H1 (cell line): ENCODE measurements at regions not wholly inside any gene's neighbourhood (a gene's known extent, or its start where the extent isn't known, plus 50 kb on each side); places are given as distances from the start of the nearest gene placed in this dataset.

Source experiments
- CTCF ChIA-PET: fragments of 300-600 bp; sonication (Branson Sonifier 250); formaldehyde crosslinking; loops from one replicate; lab custom pipeline; 2021; ENCODE audit not compliant: partially characterized antibody; lab: Charles Lee
- POLR2A ChIA-PET: fragments of 300-600 bp; sonication (Branson Sonifier 250); formaldehyde crosslinking; loops from one replicate; lab custom pipeline; 2021; ENCODE audit warnings: inconsistent platforms; ENCODE audit not compliant: partially characterized antibody; lab: Charles Lee
- DNase-seq, 2 experiments: peaks; one replicate each; pipeline versions ENCODE4 v3.0.0 to v3.0.0-alpha.2; 2010 to 2022; ENCODE audit warnings: low spot score in 2 of 2, low read depth in 1 of 2, mixed read lengths in 1 of 2
- FAIRE-seq: peaks from 2 replicates; lab custom pipeline; 2011; peaks lifted over from hg19 to GRCh38; lab: Jason Lieb, UNC
- H2AFZ ChIP-seq: 2 replicates; pipeline ENCODE4 v1.8.1; 2012; ENCODE audit warnings: low read length, inconsistent platforms
- H2AK5ac ChIP-seq: 2 replicates; pipeline ENCODE4 v1.6.1; 2013; ENCODE audit warnings: low read depth, low read length
- H2BK120ac ChIP-seq: replicated peaks from 2 replicates; pipeline ENCODE3; 2013; ENCODE audit warnings: low read depth, low read length, inconsistent platforms
- H2BK12ac ChIP-seq: 2 replicates; pipeline ENCODE4 v1.6.1; 2013; ENCODE audit warnings: low read depth, low read length
- H2BK15ac ChIP-seq: 2 replicates; pipeline ENCODE4 v1.6.1; 2013; ENCODE audit warnings: low read length
- H2BK20ac ChIP-seq: 2 replicates; pipeline ENCODE4 v1.6.1; 2013; ENCODE audit warnings: low read length
- H2BK5ac ChIP-seq: 2 replicates; pipeline ENCODE4 v1.6.1; 2013; ENCODE audit warnings: low read depth, low read length
- H3K14ac ChIP-seq: 2 replicates; pipeline ENCODE4 v1.6.1; 2013; ENCODE audit warnings: inconsistent platforms; ENCODE audit not compliant: insufficient read length
- H3K18ac ChIP-seq: 2 replicates; pipeline ENCODE4 v1.6.1; 2013; ENCODE audit warnings: low read length; ENCODE audit errors: extremely low read depth
- H3K23ac ChIP-seq: 2 replicates; pipeline ENCODE4 v1.6.1; 2013; ENCODE audit warnings: inconsistent platforms; ENCODE audit not compliant: insufficient read length
- H3K23me2 ChIP-seq: 2 replicates; pipeline ENCODE4 v1.6.1; 2013; ENCODE audit warnings: low read depth, low read length
- H3K27ac ChIP-seq: 2 replicates; pipeline ENCODE4 v1.6.1; 2011; ENCODE audit warnings: low read depth, low read length, inconsistent platforms
- H3K27me3 ChIP-seq, 4 experiments: replicated peaks in 1 of 4; 1 replicate in 1 of 4; 2 replicates in 3 of 4; pipeline versions ENCODE4 v1.6.1 to v1.8.1; 2011 to 2013; ENCODE audit warnings: low read length in 3 of 4, mild to moderate bottlenecking in 3 of 4, inconsistent platforms in 2 of 4, mixed read lengths in 2 of 4, moderate library complexity in 1 of 4; ENCODE audit not compliant: control insufficient read depth in 3 of 4, insufficient read depth in 3 of 4; ENCODE audit errors: extremely low read depth in 1 of 4
- H3K36me3 ChIP-seq, 4 experiments: 2 replicates each; pipeline versions ENCODE4 v1.6.1 to v1.8.1; 2011 to 2013; ENCODE audit warnings: mild to moderate bottlenecking in 4 of 4, low read length in 3 of 4, moderate library complexity in 2 of 4, control low read depth in 1 of 4, inconsistent platforms in 1 of 4; ENCODE audit not compliant: insufficient read depth in 4 of 4, control insufficient read depth in 2 of 4
- H3K4ac ChIP-seq: replicated peaks from 2 replicates; pipeline ENCODE3; 2013; ENCODE audit warnings: low read length, low read depth, mixed read lengths, inconsistent platforms; ENCODE audit not compliant: insufficient read length
- H3K4me1 ChIP-seq, 4 experiments: replicated peaks in 1 of 4; 1 replicate in 1 of 4; 2 replicates in 3 of 4; pipeline versions ENCODE4 v1.6.1 to v1.8.1; 2011 to 2013; ENCODE audit warnings: low read length in 3 of 4, inconsistent platforms in 2 of 4, mixed read lengths in 1 of 4; ENCODE audit not compliant: insufficient read depth in 4 of 4, control insufficient read depth in 3 of 4
- H3K4me2 ChIP-seq, 2 experiments: 2 replicates each; pipeline versions ENCODE4 v1.6.1 to v1.8.1; 2011 to 2013; ENCODE audit warnings: low read depth in 2 of 2, low read length in 2 of 2, control low read depth in 1 of 2, inconsistent platforms in 1 of 2, mild to moderate bottlenecking in 1 of 2; ENCODE audit not compliant: insufficient read depth in 1 of 2
- H3K4me3 ChIP-seq, 4 experiments: fragments of 200-600, 300-600 bp in 1 of 4; sonication (generic), shearing (Covaris generic), sonication (Bioruptor Twin) in 1 of 4; 2 replicates each; pipeline versions ENCODE4 v1.5.1 to v1.8.1; 2011 to 2016; ENCODE audit warnings: low read length in 4 of 4, low read depth in 3 of 4, control low read depth in 2 of 4, inconsistent platforms in 2 of 4, mild to moderate bottlenecking in 2 of 4, mixed read lengths in 1 of 4, moderate library complexity in 1 of 4; ENCODE audit not compliant: insufficient read depth in 2 of 4; ENCODE audit errors: extremely low read depth in 1 of 4
- H3K56ac ChIP-seq: replicated peaks from 2 replicates; pipeline ENCODE3; 2013; ENCODE audit warnings: low read depth, mild to moderate bottlenecking, mixed read lengths, low read length, inconsistent platforms; ENCODE audit not compliant: insufficient read length
- H3K79me1 ChIP-seq: 2 replicates; pipeline ENCODE4 v1.6.1; 2013; ENCODE audit warnings: low read depth, low read length, control low read depth
- H3K79me2 ChIP-seq, 2 experiments: 2 replicates each; pipeline versions ENCODE4 v1.6.1 to v1.8.1; 2012 to 2013; ENCODE audit warnings: low read length in 2 of 2, mild to moderate bottlenecking in 2 of 2, inconsistent platforms in 1 of 2; ENCODE audit not compliant: insufficient read depth in 2 of 2, control insufficient read depth in 1 of 2
- H3K9ac ChIP-seq, 4 experiments: replicated peaks in 1 of 4; 1 replicate in 1 of 4; 2 replicates in 3 of 4; pipeline versions ENCODE4 v1.6.1 to v1.8.1; 2011 to 2013; ENCODE audit warnings: low read depth in 3 of 4, low read length in 3 of 4, control low read depth in 2 of 4, mild to moderate bottlenecking in 2 of 4, moderate library complexity in 2 of 4, inconsistent platforms in 1 of 4; ENCODE audit errors: extremely low read depth in 1 of 4
- H3K9me3 ChIP-seq, 2 experiments: 2 replicates each; pipeline versions ENCODE4 v1.6.1 to v1.8.1; 2012 to 2013; ENCODE audit warnings: mild to moderate bottlenecking in 2 of 2, moderate library complexity in 2 of 2, control low read depth in 1 of 2, inconsistent platforms in 1 of 2, low read depth in 1 of 2, low read length in 1 of 2, mixed read lengths in 1 of 2; ENCODE audit not compliant: insufficient read depth in 2 of 2
- H4K20me1 ChIP-seq, 2 experiments: replicated peaks in 1 of 2; 2 replicates each; pipeline versions ENCODE3 to v1.8.1; 2011 to 2013; ENCODE audit warnings: inconsistent platforms in 2 of 2, low read length in 2 of 2, mild to moderate bottlenecking in 1 of 2; ENCODE audit not compliant: insufficient read depth in 2 of 2, control insufficient read depth in 1 of 2
- H4K5ac ChIP-seq: 2 replicates; pipeline ENCODE4 v1.6.1; 2013; ENCODE audit warnings: low read length, low read depth, mixed read lengths, inconsistent platforms; ENCODE audit not compliant: insufficient read length
- H4K8ac ChIP-seq: 2 replicates; pipeline ENCODE4 v1.8.0; 2013; ENCODE audit warnings: mild to moderate bottlenecking, moderate library complexity, low read length, inconsistent platforms; ENCODE audit not compliant: insufficient read depth; ENCODE audit errors: extremely low read depth
- H4K91ac ChIP-seq: replicated peaks from 2 replicates; pipeline ENCODE3; 2013; ENCODE audit warnings: low read length, mixed read lengths, inconsistent platforms; ENCODE audit not compliant: insufficient read length
- CBX5 ChIP-seq: fragments of 300-800, 300-1000 bp; sonication (generic); IDR thresholded peaks from 2 replicates; pipeline ENCODE4 v1.7.1; 2016; ENCODE audit warnings: antibody characterized with exemption, low read length, low read depth
- CBX8 ChIP-seq: fragments of 300-800, 300-1000 bp; sonication (generic); IDR thresholded peaks from 2 replicates; pipeline ENCODE4 v1.7.1; 2016; ENCODE audit warnings: low read depth, low read length, borderline replicate concordance
- CTBP2 ChIP-seq: IDR thresholded peaks from 2 replicates; pipeline ENCODE4 v1.7.0; 2011; ENCODE audit warnings: borderline replicate concordance, mild to moderate bottlenecking, moderate library complexity, mixed read lengths, low read length; ENCODE audit not compliant: insufficient read depth, insufficient read length
- EP300 ChIP-seq, 2 experiments: IDR thresholded peaks; 1 replicate in 1 of 2; 2 replicates in 1 of 2; pipeline ENCODE4 v1.6.1; 2011 to 2012; ENCODE audit warnings: low read depth in 2 of 2, low read length in 2 of 2, mild to moderate bottlenecking in 2 of 2, borderline replicate concordance in 1 of 2, inconsistent platforms in 1 of 2, moderate library complexity in 1 of 2
- EZH2 ChIP-seq: fragments of 200-600 bp; sonication (generic); IDR thresholded peaks from 2 replicates; pipeline ENCODE4 v1.7.1; 2012; ENCODE audit warnings: low read depth, mild to moderate bottlenecking, moderate library complexity, low read length, inconsistent platforms; ENCODE audit not compliant: severe bottlenecking
- HDAC6 ChIP-seq: IDR thresholded peaks from one replicate; pipeline ENCODE4 v1.7.1; 2012; ENCODE audit warnings: low read depth, mild to moderate bottlenecking, inconsistent platforms, low read length, moderate library complexity
- MAX ChIP-seq: IDR thresholded peaks from 2 replicates; pipeline ENCODE4 v1.6.1; 2012; ENCODE audit warnings: inconsistent platforms
- POU5F1 ChIP-seq: IDR thresholded peaks from 2 replicates; pipeline ENCODE4 v1.6.1; 2011; ENCODE audit warnings: low read depth, mild to moderate bottlenecking, low read length, moderate library complexity
- RBBP5 ChIP-seq: IDR thresholded peaks from 2 replicates; pipeline ENCODE4 v1.7.1; 2012; ENCODE audit warnings: low read depth, mild to moderate bottlenecking, inconsistent platforms, low read length, moderate library complexity, borderline replicate concordance
- RNF2 ChIP-seq: fragments of 200-900, 300-1000 bp; sonication (generic); IDR thresholded peaks from 2 replicates; pipeline ENCODE4 v1.7.1; 2016; ENCODE audit warnings: borderline replicate concordance, low read depth, mild to moderate bottlenecking, antibody characterized with exemption, low read length; ENCODE audit not compliant: poor library complexity, severe bottlenecking; ENCODE audit errors: missing control alignments
- SIX5 ChIP-seq: IDR thresholded peaks from 2 replicates; pipeline ENCODE4 v1.6.1; 2011; ENCODE audit warnings: mild to moderate bottlenecking, low read depth, low read length
- SP2 ChIP-seq: IDR thresholded peaks from 2 replicates; pipeline ENCODE4 v1.6.1; 2012; ENCODE audit warnings: mild to moderate bottlenecking, low read length, inconsistent platforms
- SP4 ChIP-seq: IDR thresholded peaks from 2 replicates; pipeline ENCODE4 v1.6.1; 2012; ENCODE audit warnings: low read length, inconsistent platforms
- TAF7 ChIP-seq: optimal IDR thresholded peaks from 2 replicates; pipeline ENCODE3; 2011; ENCODE audit warnings: low read depth, mild to moderate bottlenecking, inconsistent platforms, low read length, moderate library complexity, borderline replicate concordance
- ZNF274 ChIP-seq: IDR thresholded peaks from 2 replicates; pipeline ENCODE4 v1.7.0; 2012; ENCODE audit warnings: low read length, borderline replicate concordance; ENCODE audit errors: extremely low read depth

GRCh38 chr12:75820071-75820470, 211.5 kb downstream of the PHLDA1 start:
- peaks cover 0 to 3% (median under 1%) of the 10 kb centered on the region in 4 experiments; a peak in 2 of 7 replicates for H3K4me1 ChIP-seq
- no peak overlapping the region for H2AFZ ChIP-seq
- H4K8ac ChIP-seq: no peak overlapping the region
- no peak overlapping the region for H3K4me2 ChIP-seq
- H3K79me2 ChIP-seq: no peaks in the 10 kb centered on the region
- no peak overlapping the region for H2AK5ac ChIP-seq
- H2BK20ac ChIP-seq: no peak overlapping the region
- no peaks in the 10 kb centered on the region for H3K23me2 ChIP-seq
- H3K14ac ChIP-seq: no peak overlapping the region
- H3K23ac ChIP-seq: no peak overlapping the region
- H3K4ac ChIP-seq: no peak overlapping the region
- no peak overlapping the region for H2BK120ac ChIP-seq
- H3K27ac ChIP-seq: no peak overlapping the region
- no peak overlapping the region for H2BK5ac ChIP-seq
- no peak overlapping the region for H3K4me3 ChIP-seq
- ChIA-PET CTCF (interaction anchor here (0.7 to 2.3 kb wide), 6 partner anchors 9 to 315 kb away, joined by 3 to 7 read pairs (median 3); no protein-coding TSS in a partner anchor), POLR2A (interaction anchor here (0.7 kb wide), 1 partner anchor 14 kb away, joined by 3 read pairs; no protein-coding TSS in a partner anchor)
- H4K5ac ChIP-seq: no peak overlapping the region
- no peaks in the 10 kb centered on the region for H3K9me3 ChIP-seq
- no peak overlapping the region for H4K91ac ChIP-seq
- H3K18ac ChIP-seq: no peak overlapping the region
- DNase-seq: no peak
- no peaks in the 10 kb centered on the region for H3K27me3 ChIP-seq
- H2BK15ac ChIP-seq: no peak overlapping the region
- no peaks in the 10 kb centered on the region for H4K20me1 ChIP-seq
- FAIRE-seq: no peak
- H2BK12ac ChIP-seq: no peak overlapping the region
- no peaks in the 10 kb centered on the region for H3K36me3 ChIP-seq
- H3K79me1 ChIP-seq: no peaks in the 10 kb centered on the region
- no peak overlapping the region for H3K56ac ChIP-seq
- H3K9ac ChIP-seq: no peak overlapping the region
- TF ChIP-seq RBBP5 (no peak), HDAC6 (no peak), MAX (no peak), TAF7 (no peak), EZH2 (no peak), SP4 (no peak), CBX5 (no peak), EP300 (IDR thresholded peaks at IDR 0.05; ENCODE audit: borderline replicate concordance in 1 of 2, low read depth in 2 of 2, low read length in 2 of 2) (no peak), CTBP2 (no peak), RNF2 (no peak), CBX8 (no peak), POU5F1 (no peak), SIX5 (no peak), SP2 (no peak), ZNF274 (no peak)
